Peyer's patch (tissue), 4 donors: ENCODE measurements at regions not wholly inside any gene's neighbourhood (a gene's known extent, or its start where the extent isn't known, plus 50 kb on each side); places are given as distances from the start of the nearest gene placed in this dataset.

Source experiments
- DNase-seq, 3 donors: peaks; one replicate each; pipeline ENCODE4 v3.0.0-alpha.2; 2017 to 2019
- H3K27ac ChIP-seq, 4 donors: fragments of 200-600 bp; sonication (generic); one replicate each; pipeline ENCODE4 v1.5.1; 2016 to 2019
- H3K27me3 ChIP-seq, 2 donors: fragments of 200-600 bp; sonication (generic); one replicate each; pipeline ENCODE4 v1.5.1; 2019
- H3K36me3 ChIP-seq, 3 donors: fragments of 200-600 bp; sonication (generic); one replicate each; pipeline ENCODE4 v1.5.1; 2016 to 2019
- H3K4me1 ChIP-seq, 4 donors: fragments of 200-600 bp; sonication (generic); one replicate each; pipeline ENCODE4 v1.5.1; 2016 to 2019
- H3K4me3 ChIP-seq, 4 donors: fragments of 200-600 bp; sonication (generic); 1 replicate in 3 of 4; 2 replicates in 1 of 4; pipeline ENCODE4 v1.5.1; 2016 to 2019; ENCODE audit warnings: mild to moderate bottlenecking in 1 of 4
- H3K9me3 ChIP-seq, 4 donors: fragments of 200-600 bp; sonication (generic); one replicate each; pipeline ENCODE4 v1.5.1; 2016 to 2019; ENCODE audit warnings: mild to moderate bottlenecking in 1 of 4
- CTCF ChIP-seq, 6 experiments: fragments of 450-650 bp in 4 of 6; fragments of 200-600 bp in 2 of 6; sonication (generic) in 1 of 6; IDR thresholded peaks; one replicate each; pipeline ENCODE4 v1.5.1; 2017 to 2019; ENCODE audit warnings: antibody characterized with exemption in 6 of 6, mild to moderate bottlenecking in 3 of 6, moderate library complexity in 1 of 6
- POLR2A ChIP-seq, 2 donors: fragments of 450-650 bp; IDR thresholded peaks; one replicate each; pipeline ENCODE4 v1.5.1; 2017; ENCODE audit warnings: antibody characterized with exemption in 2 of 2, mild to moderate bottlenecking in 2 of 2, moderate library complexity in 2 of 2

- Histone ChIP-seq H3K27me3 (no peaks in the 10 kb centered on the region), H3K9me3 (no peaks in the 10 kb centered on the region), H3K36me3 (no peaks in the 10 kb centered on the region), H3K4me1 (no peaks in the 10 kb centered on the region), H3K4me3 (peak overlapping the region in 2 of 4 donors; percentile 14 to 20), H3K27ac (peak overlapping the region; percentile 40 to 79 (median 56))
- DNase-seq: peak in 1 of 3 donors; percentile 57
- no peak for TF ChIP-seq CTCF (IDR thresholded peaks at IDR 0.05)
- TF ChIP-seq POLR2A (IDR thresholded peaks at IDR 0.05): no peak
Measured at GRCh38 chr2:207334624-207335371, 169.1 kb upstream of the KLF7 start.

GRCh38 chr2:207337234-207338219 lies 171.8 kb upstream of the KLF7 start:
- TF ChIP-seq CTCF (IDR thresholded peaks at IDR 0.05) (no peak), POLR2A (IDR thresholded peaks at IDR 0.05) (no peak)
- no peak for DNase-seq
- no peak overlapping the region for H3K27ac ChIP-seq
- no peaks in the 10 kb centered on the region for H3K27me3 ChIP-seq
- no peaks in the 10 kb centered on the region for H3K4me1 ChIP-seq
- H3K36me3 ChIP-seq: no peaks in the 10 kb centered on the region
- no peaks in the 10 kb centered on the region for H3K9me3 ChIP-seq
- no peak overlapping the region for H3K4me3 ChIP-seq

- Histone ChIP-seq H3K9me3 (no peaks in the 10 kb centered on the region), H3K4me1 (no peaks in the 10 kb centered on the region), H3K36me3 (no peaks in the 10 kb centered on the region), H3K27ac (no peak overlapping the region), H3K4me3 (no peak overlapping the region), H3K27me3 (no peaks in the 10 kb centered on the region)
- no peak for DNase-seq
- TF ChIP-seq POLR2A (IDR thresholded peaks at IDR 0.05): no peak
- no peak for TF ChIP-seq CTCF (IDR thresholded peaks at IDR 0.05)
Measured at GRCh38 chr2:207338220-207338607, 172.5 kb upstream of the KLF7 start.

- Histone ChIP-seq H3K4me1 (no peaks in the 10 kb centered on the region), H3K27me3 (no peaks in the 10 kb centered on the region), H3K9me3 (no peaks in the 10 kb centered on the region), H3K36me3 (no peaks in the 10 kb centered on the region), H3K27ac (no peak overlapping the region), H3K4me3 (no peak overlapping the region)
- no peak for DNase-seq
- TF ChIP-seq POLR2A (IDR thresholded peaks at IDR 0.05) (no peak), CTCF (IDR thresholded peaks at IDR 0.05) (no peak)
Measured at GRCh38 chr2:207338610-207339009, 172.9 kb upstream of the KLF7 start.

- no peak overlapping the region for H3K4me3 ChIP-seq
- no peak for DNase-seq
- TF ChIP-seq POLR2A (IDR thresholded peaks at IDR 0.05): no peak
- TF ChIP-seq CTCF (IDR thresholded peaks at IDR 0.05): no peak
Measured at GRCh38 chr2:207341112-207341750, 175.5 kb upstream of the KLF7 start.

More at GRCh38 chr2:207341112-207341750, 175.5 kb upstream of the KLF7 start:
- no peaks in the 10 kb centered on the region for H3K4me1 ChIP-seq
- H3K36me3 ChIP-seq: no peaks in the 10 kb centered on the region
- no peak overlapping the region for H3K27ac ChIP-seq
- H3K27me3 ChIP-seq: no peaks in the 10 kb centered on the region
- H3K9me3 ChIP-seq: no peaks in the 10 kb centered on the region
